Panc1 (cell line): ENCODE measurements at regions not wholly inside any gene's neighbourhood (a gene's known extent, or its start where the extent isn't known, plus 50 kb on each side); places are given as distances from the start of the nearest gene placed in this dataset.

ENCODE experiments used
- ATAC-seq: fragments of 200-7000 bp; cut with Tn5 transposase; 2 replicates; pipeline ENCODE4 v1.9.1; 2020; ENCODE audit warnings: mild to moderate bottlenecking, moderate library complexity
- BruUV-seq: library from RNA; stranded (reverse); fragments of 400-500 nt; replicated peaks from 2 replicates; lab custom pipeline; 2021; lab: Mats Ljungman, UMichigan
- CTCF ChIA-PET: fragments of 300-600 bp; sonication (Branson Sonifier 250); formaldehyde crosslinking; loops from one replicate; lab custom pipeline; 2022; ENCODE audit warnings: antibody characterized with exemption; lab: Charles Lee
- POLR2A ChIA-PET: fragments of 300-600 bp; sonication (Branson Sonifier 250); formaldehyde crosslinking; loops from one replicate; lab custom pipeline; 2022; ENCODE audit warnings: antibody characterized with exemption; lab: Charles Lee
- DNase-seq: peaks from one replicate; pipeline ENCODE4 v3.0.0-alpha.2; 2010; ENCODE audit warnings: low read depth, low spot score
- H3K27ac ChIP-seq: 2 replicates; pipeline ENCODE4 v1.5.1; 2011; ENCODE audit warnings: mild to moderate bottlenecking, low read length, inconsistent platforms
- H3K27me3 ChIP-seq: fragments of 200-500 bp; sonication (Bioruptor generic); 2 replicates; pipeline ENCODE4 v1.6.0; 2014; ENCODE audit warnings: low read length, inconsistent platforms; ENCODE audit not compliant: control insufficient read depth, insufficient read depth
- H3K36me3 ChIP-seq: fragments of 200-500 bp; sonication (Bioruptor generic); 2 replicates; pipeline ENCODE4 v1.5.1; 2014; ENCODE audit warnings: inconsistent platforms, mild to moderate bottlenecking, low read length, moderate library complexity; ENCODE audit not compliant: control insufficient read depth, insufficient read depth
- H3K4me1 ChIP-seq: 2 replicates; pipeline ENCODE4 v1.5.1; 2011; ENCODE audit warnings: inconsistent platforms, mild to moderate bottlenecking, low read length, moderate library complexity; ENCODE audit not compliant: control insufficient read depth, insufficient read depth
- H3K4me3 ChIP-seq, 2 experiments: 2 replicates each; pipeline ENCODE4 v1.5.1; 2011 to 2012; ENCODE audit warnings: low read depth in 2 of 2, low read length in 2 of 2, mild to moderate bottlenecking in 2 of 2, inconsistent platforms in 1 of 2, moderate library complexity in 1 of 2
- H3K9me3 ChIP-seq: fragments of 200-500 bp; sonication (Bioruptor generic); 2 replicates; pipeline ENCODE4 v1.5.1; 2014; ENCODE audit warnings: low read depth, mild to moderate bottlenecking, inconsistent platforms, low read length, moderate library complexity; ENCODE audit not compliant: control insufficient read depth, insufficient read depth
- CTCF ChIP-seq: fragments of 450-650 bp; IDR thresholded peaks from 2 replicates; pipeline ENCODE4 v1.5.1; 2017; ENCODE audit warnings: mild to moderate bottlenecking
- POLR2AphosphoS5 ChIP-seq: IDR thresholded peaks from 2 replicates; pipeline ENCODE4 v1.6.1; 2012; ENCODE audit warnings: mild to moderate bottlenecking, low read depth, low read length, moderate library complexity
- REST ChIP-seq, 2 experiments: IDR thresholded peaks; 2 replicates each; pipeline ENCODE4 v1.6.1; 2011 to 2012; ENCODE audit warnings: low read depth in 2 of 2, control low read depth in 1 of 2, low read length in 1 of 2, mild to moderate bottlenecking in 1 of 2, moderate library complexity in 1 of 2; ENCODE audit not compliant: insufficient read depth in 1 of 2
- SIN3A ChIP-seq: IDR thresholded peaks from 2 replicates; pipeline ENCODE4 v1.6.1; 2012; ENCODE audit warnings: low read depth, mild to moderate bottlenecking, low read length, moderate library complexity, borderline replicate concordance; ENCODE audit not compliant: insufficient read depth
- TCF7L2 ChIP-seq: IDR thresholded peaks from 2 replicates; pipeline ENCODE4 v1.6.1; 2011; ENCODE audit warnings: mild to moderate bottlenecking, low read depth, low read length, inconsistent platforms
- in situ Hi-C: cut with HindIII; loops from 2 replicates; pipeline ENCODE4 v1.10.0; 2016; ENCODE audit warnings: low sequenced_read_pairs, low pct_unique_long_range_greater_than_20kb
- intact Hi-C: fragments of 100-400 bp; cut with micrococcal nuclease; formaldehyde crosslinking; loops from one replicate; pipeline ENCODE4 v1.10.0; 2022; ENCODE audit not compliant: unreplicated experiment

- in situ Hi-C loops: no loop called here
- H3K36me3 ChIP-seq: no peaks in the 10 kb centered on the region
- intact Hi-C loops: no loop called here
- H3K9me3 ChIP-seq: no peaks in the 10 kb centered on the region
- no peak for TF ChIP-seq POLR2AphosphoS5
- no peak for TF ChIP-seq REST (IDR thresholded peaks at IDR 0.05; ENCODE audit: insufficient read depth in 1 of 2, low read depth in 2 of 2, low read length in 1 of 2)
- TF ChIP-seq TCF7L2: no peak
- no peak for TF ChIP-seq SIN3A
- no peak for TF ChIP-seq CTCF
- ChIA-PET CTCF (no interaction called here), POLR2A (no interaction called here)
- no peak overlapping the region for H3K27ac ChIP-seq
- H3K4me1 ChIP-seq: no peaks in the 10 kb centered on the region
- no peak for ATAC-seq
- no peaks in the 10 kb centered on the region for H3K27me3 ChIP-seq
- no peak overlapping the region for H3K4me3 ChIP-seq
- no peak for DNase-seq
- BruUV-seq: no TSS peak
Measured at GRCh38 chr17:51537996-51538550, 277.7 kb downstream of the UTP18 start.

GRCh38 chr17:51540151-51540550 lies 279.8 kb downstream of the UTP18 start:
- ATAC-seq (0 out of 2 replicates have a peak, but pooled peaks have one; percentile 42), DNase-seq (no peak)
- TF ChIP-seq REST (IDR thresholded peaks at IDR 0.05; ENCODE audit: insufficient read depth in 1 of 2, low read depth in 2 of 2, low read length in 1 of 2) (no peak), TCF7L2 (no peak), POLR2AphosphoS5 (no peak), SIN3A (no peak), CTCF (peak; percentile 26; the same call in 1 of the 2 replicates)
- ChIA-PET CTCF (no interaction called here), POLR2A (no interaction called here)
- Histone ChIP-seq H3K4me1 (no peaks in the 10 kb centered on the region), H3K27ac (no peak overlapping the region), H3K27me3 (no peaks in the 10 kb centered on the region), H3K4me3 (no peak overlapping the region), H3K9me3 (no peaks in the 10 kb centered on the region), H3K36me3 (no peaks in the 10 kb centered on the region)
- intact Hi-C loops: no loop called here
- in situ Hi-C loops: no loop called here
- BruUV-seq: no TSS peak
